Chondrocyte (in vitro differentiated cells): ENCODE measurements at regions not wholly inside any gene's neighbourhood (a gene's known extent, or its start where the extent isn't known, plus 50 kb on each side); places are given as distances from the start of the nearest gene placed in this dataset.

ENCODE experiments used
- DNase-seq: peaks from one replicate; pipeline ENCODE4 v3.0.0; 2021; ENCODE audit warnings: mixed read lengths, low spot score
- H3K27ac Mint-ChIP-seq: one replicate; pipeline ENCODE4 v1.8.0; 2021; ENCODE audit warnings: mild to moderate bottlenecking, moderate library complexity, mixed read lengths; ENCODE audit not compliant: unreplicated experiment
- H3K27me3 Mint-ChIP-seq: 2 replicates; pipeline ENCODE4 v1.8.0; 2021; ENCODE audit warnings: low read depth, mixed read lengths
- H3K36me3 Mint-ChIP-seq: 2 replicates; pipeline ENCODE4 v1.8.0; 2021; ENCODE audit warnings: low read depth, mixed read lengths
- H3K4me1 Mint-ChIP-seq: 2 replicates; pipeline ENCODE4 v1.8.0; 2021; ENCODE audit warnings: low read depth, mild to moderate bottlenecking, mixed read lengths
- H3K4me3 Mint-ChIP-seq: one replicate; pipeline ENCODE4 v1.8.0; 2021; ENCODE audit warnings: mild to moderate bottlenecking, moderate library complexity, mixed read lengths; ENCODE audit not compliant: unreplicated experiment
- H3K9me3 Mint-ChIP-seq: 2 replicates; pipeline ENCODE4 v1.8.0; 2021; ENCODE audit warnings: low read depth, mixed read lengths
- TF ChIP-seq, protein P1 (sequence below): fragments of 200-600 bp; sonication (generic); IDR thresholded peaks from 2 replicates; pipeline ENCODE4 v1.5.0; 2021; ENCODE audit warnings: antibody characterized with exemption, mild to moderate bottlenecking, moderate library complexity

DNA sequence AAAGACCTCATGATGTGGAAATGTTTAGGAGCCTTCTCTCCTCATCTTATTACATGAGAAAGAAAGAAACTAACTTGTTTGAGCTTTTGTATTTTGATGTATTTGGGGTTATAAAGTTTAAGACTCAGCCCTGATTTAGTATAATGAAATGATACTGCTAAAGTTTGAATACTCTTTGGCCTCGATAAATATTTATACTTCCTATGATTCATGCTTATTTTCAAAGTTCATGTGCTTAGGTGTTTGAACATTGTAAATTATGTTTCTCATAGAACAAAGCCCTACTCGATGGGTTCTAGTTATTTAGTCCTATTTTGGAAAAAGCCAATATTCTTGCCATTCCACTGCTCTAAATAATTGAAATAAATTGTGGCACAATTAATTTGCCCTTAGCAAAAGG is 303.2 kb downstream of the ZWINT start:
- DNase-seq = no peak
- Mint-ChIP-seq H3K36me3 (no peaks in the 10 kb centered on the region), H3K4me1 (no peaks in the 10 kb centered on the region), H3K9me3 (peaks cover 5% of the 10 kb centered on the region), H3K27ac (no peak overlapping the region), H3K27me3 (no peaks in the 10 kb centered on the region), H3K4me3 (no peak overlapping the region)
- TF ChIP-seq, protein P1, sequence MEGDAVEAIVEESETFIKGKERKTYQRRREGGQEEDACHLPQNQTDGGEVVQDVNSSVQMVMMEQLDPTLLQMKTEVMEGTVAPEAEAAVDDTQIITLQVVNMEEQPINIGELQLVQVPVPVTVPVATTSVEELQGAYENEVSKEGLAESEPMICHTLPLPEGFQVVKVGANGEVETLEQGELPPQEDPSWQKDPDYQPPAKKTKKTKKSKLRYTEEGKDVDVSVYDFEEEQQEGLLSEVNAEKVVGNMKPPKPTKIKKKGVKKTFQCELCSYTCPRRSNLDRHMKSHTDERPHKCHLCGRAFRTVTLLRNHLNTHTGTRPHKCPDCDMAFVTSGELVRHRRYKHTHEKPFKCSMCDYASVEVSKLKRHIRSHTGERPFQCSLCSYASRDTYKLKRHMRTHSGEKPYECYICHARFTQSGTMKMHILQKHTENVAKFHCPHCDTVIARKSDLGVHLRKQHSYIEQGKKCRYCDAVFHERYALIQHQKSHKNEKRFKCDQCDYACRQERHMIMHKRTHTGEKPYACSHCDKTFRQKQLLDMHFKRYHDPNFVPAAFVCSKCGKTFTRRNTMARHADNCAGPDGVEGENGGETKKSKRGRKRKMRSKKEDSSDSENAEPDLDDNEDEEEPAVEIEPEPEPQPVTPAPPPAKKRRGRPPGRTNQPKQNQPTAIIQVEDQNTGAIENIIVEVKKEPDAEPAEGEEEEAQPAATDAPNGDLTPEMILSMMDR = no peak

DNA sequence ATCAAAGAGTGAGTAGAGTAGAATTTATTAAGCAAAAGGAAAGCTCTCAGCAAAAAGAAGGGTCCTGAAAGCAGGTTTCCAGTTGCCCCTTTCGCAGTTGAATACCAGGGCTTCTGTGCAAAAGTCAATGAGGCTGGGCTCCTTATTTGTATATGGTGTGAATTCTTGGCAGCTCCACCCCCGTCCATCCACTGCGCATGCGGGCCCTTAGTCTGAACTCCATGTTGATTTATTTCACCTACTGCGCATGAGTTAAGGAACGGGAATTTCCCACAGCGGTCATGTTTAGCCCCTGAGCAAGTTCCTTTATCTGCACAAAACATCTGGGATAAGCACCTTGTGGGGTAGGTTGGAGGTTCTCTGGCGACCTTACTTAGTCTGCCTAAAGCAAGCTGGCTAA is 325.6 kb downstream of the ZWINT start:
- Mint-ChIP-seq H3K27me3 (no peaks in the 10 kb centered on the region), H3K9me3 (no peaks in the 10 kb centered on the region), H3K4me3 (no peak overlapping the region), H3K27ac (no peak overlapping the region), H3K4me1 (no peaks in the 10 kb centered on the region), H3K36me3 (no peaks in the 10 kb centered on the region)
- DNase-seq = no peak
- TF ChIP-seq, protein P1 = no peak

DNA sequence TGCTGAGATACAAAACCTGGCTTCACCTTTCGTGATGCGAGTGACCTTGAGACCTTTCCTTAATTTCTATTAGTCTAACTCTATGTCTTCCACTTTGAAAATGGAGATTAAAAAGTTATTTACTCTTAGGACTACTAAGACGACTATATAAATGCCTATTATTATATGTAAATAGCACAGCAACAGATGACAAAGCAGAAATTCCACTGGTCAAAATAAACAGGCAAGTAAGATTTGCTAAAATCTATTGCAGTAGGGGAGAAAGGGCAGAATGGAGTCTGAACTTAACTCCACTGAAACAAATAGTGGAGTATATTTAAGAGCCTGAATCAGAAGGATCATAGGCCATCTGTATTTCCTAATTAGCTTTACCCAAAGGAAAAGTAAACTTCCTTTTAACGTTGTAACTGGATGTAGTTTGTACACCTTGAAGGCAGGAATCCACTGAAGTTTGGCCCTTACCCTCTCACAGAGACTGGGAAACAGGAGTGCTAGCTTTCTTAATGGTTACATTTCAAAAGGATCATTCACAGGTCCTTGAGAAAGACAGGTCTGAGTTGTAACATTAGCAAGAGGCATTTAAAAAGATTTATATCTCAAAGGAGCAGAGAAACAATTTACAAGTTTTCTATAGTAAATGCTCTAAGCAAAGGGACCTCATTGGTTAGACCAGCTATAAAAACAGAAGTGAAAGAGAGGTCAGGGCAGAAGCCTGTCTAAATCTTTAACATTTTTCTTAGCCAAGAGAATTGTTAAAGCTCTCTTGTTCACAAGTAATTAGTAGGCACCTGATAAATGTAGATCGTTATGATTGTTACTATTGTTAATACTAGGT is 332.5 kb downstream of the ZWINT start:
- Mint-ChIP-seq H3K4me3 (no peak overlapping the region), H3K4me1 (no peaks in the 10 kb centered on the region), H3K9me3 (no peaks in the 10 kb centered on the region), H3K27me3 (no peaks in the 10 kb centered on the region), H3K36me3 (no peaks in the 10 kb centered on the region), H3K27ac (no peak overlapping the region)
- TF ChIP-seq, protein P1 = no peak
- DNase-seq = no peak

DNA sequence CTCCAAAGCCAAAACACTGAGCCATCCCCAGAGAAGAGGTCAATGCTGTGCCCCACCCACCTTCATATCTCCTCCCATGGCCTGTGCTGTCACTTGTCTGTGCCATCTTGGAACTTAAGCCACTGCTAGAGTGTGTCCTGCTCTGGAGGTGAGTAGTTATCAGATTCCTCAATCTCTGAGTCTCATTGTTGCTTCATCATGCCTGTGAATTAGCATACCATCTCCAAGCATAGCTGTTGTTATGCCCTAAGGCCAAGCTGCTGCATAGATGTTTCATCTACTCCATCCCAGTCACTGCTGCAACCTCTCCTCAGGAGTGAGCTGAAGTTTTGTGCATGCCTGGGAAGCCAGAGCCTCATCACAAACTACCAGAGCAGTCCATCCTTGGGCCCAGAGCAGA is 349.0 kb downstream of the ZWINT start:
- H3K4me3 Mint-ChIP-seq = no peak overlapping the region
- peaks cover 5% of the 10 kb centered on the region for H3K27me3 Mint-ChIP-seq
- TF ChIP-seq, protein P1 = no peak
- H3K9me3 Mint-ChIP-seq = peaks cover 10% of the 10 kb centered on the region
- no peak for DNase-seq
- H3K27ac Mint-ChIP-seq = no peak overlapping the region
- no peaks in the 10 kb centered on the region for H3K36me3 Mint-ChIP-seq
- H3K4me1 Mint-ChIP-seq = no peaks in the 10 kb centered on the region

DNA sequence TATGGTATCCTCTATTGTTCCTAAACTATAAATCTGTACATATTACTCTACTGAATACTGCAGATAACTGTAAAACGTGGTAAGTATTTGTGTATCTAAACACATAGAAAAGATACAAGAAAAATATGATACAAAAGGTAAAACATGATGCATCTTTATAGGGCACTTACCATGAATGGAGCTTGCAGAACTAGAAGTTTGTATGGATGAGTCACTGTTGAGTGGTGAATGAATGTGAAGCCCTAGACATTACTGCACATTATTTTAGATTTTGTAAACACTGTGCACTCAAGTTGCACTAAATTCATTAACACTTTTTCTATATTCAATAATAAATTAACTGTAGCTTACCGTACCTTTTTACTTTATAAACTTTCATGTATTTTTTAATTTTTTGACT is 357.5 kb downstream of the ZWINT start:
- H3K27me3 Mint-ChIP-seq = peaks cover 4% of the 10 kb centered on the region
- DNase-seq = no peak
- H3K4me3 Mint-ChIP-seq = no peak overlapping the region
- no peaks in the 10 kb centered on the region for H3K4me1 Mint-ChIP-seq
- TF ChIP-seq, protein P1 = no peak
- no peaks in the 10 kb centered on the region for H3K36me3 Mint-ChIP-seq
- no peaks in the 10 kb centered on the region for H3K9me3 Mint-ChIP-seq
- H3K27ac Mint-ChIP-seq = no peak overlapping the region
